Posterior cingulate gyrus (tissue), 11 donors: ENCODE measurements at regions not wholly inside any gene's neighbourhood (a gene's known extent, or its start where the extent isn't known, plus 50 kb on each side); places are given as distances from the start of the nearest gene placed in this dataset.
"Not testable (repeated sequence)": the region's sequence is repeated elsewhere in the genome, so short reads cannot be mapped to it uniquely, and the experiment has no call there.

ENCODE experiments used
- DNase-seq, 10 donors: peaks; one replicate each; pipeline versions ENCODE4 v3.0.0 to v3.0.0-alpha.2; 2020 to 2021; ENCODE audit warnings: mixed read lengths in 3 of 10
- intact Hi-C: fragments of 100-400 bp; cut with DNase I; formaldehyde crosslinking; loops from one replicate; pipeline ENCODE4 v1.15.1; 2023

DNA sequence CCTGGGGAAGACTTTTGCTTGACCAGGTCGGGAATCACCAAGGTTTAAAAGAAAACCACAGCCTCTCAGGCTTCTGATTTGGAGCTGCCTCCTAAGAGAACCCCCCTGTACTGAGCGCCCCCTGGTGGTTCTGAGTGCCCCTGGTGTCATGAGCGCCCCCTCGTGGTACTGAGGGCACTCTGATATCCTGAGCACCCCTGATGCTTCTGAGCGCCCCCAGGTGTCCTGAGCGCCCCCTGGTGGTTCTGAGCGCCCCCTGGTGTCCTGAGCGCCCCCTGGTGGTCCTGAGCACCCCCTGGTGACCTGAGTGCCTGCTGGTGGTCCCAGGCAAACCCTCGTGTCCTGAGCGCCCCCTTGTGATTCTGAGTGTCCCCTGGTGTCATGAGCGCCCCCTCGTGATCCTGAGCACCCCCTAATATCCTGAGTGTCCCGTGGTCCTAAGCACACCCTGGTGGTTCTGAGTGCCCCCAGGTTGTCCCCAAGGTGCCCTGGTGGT, 643.8 kb downstream of the TMEM121 start:
- intact Hi-C loops, result not testable (repeated sequence)
- peak in 1 of 10 donors; percentile 61 for DNase-seq

DNA sequence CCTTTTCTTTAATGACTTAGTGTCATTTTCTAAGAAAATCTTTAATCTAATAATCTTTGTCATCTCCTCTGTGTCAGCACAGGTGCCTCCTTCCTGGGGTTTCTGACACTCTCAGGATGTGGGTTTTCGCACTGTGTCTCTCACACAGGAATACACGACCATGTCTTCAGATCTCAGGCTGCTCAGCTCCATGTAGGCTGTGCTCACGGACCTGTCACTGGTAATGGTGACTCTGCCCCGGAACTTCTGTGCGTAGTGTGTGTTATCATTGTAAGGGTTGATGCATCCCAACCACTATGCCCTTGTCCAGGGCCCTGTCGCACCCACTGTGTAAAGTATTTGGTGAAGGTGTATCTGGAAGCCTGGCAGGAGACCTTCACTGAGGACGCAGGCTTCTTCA, 647.8 kb downstream of the TMEM121 start:
- DNase-seq, result no peak
- intact Hi-C loops, result no loop called here

DNA sequence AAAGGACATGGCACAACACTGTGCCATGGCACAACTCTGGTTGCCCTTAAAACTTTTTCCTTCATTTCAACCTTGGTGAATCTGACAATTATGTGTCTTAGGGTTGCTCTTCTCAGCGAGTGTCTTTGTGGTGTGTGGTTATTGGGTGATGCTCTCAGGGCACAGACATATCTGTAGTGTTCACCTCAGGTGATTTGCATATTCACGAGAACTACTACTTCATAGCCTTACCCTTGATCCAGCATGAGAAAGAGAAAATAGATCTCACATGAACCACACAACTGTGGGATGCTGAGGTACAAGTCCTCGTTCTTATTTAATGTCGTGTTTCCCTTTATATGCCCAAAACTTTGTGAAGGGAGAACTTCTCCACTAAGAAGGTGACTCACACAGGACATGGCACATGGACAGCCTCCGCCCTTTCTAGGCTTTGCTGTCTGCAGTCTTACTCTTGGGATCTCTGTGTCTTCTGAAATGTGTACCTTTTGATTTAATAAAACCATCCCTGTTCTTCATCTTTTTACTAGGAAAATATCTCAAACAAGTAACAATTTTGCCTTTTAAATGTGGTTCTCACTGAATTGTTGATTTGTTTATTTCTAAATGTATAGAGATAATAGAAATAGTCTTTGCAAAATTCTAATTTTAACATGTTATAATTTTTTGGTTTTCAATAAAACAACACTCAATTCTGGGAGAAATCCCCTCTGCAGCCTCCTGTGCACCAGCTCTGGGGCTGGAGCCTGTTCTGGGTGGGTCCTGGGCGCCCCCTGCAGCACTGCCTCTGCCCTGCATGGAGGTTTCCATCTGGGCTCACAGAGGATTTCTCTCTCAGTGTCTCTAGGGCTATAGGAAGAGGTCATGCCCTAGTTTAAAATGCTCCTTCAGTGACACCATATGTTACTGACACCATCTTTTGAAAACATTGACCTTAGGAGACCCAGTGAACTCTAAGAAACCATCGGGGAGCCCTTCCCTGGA, 651.2 kb downstream of the TMEM121 start:
- DNase-seq, intact Hi-C loops: not testable (repeated sequence)

DNA sequence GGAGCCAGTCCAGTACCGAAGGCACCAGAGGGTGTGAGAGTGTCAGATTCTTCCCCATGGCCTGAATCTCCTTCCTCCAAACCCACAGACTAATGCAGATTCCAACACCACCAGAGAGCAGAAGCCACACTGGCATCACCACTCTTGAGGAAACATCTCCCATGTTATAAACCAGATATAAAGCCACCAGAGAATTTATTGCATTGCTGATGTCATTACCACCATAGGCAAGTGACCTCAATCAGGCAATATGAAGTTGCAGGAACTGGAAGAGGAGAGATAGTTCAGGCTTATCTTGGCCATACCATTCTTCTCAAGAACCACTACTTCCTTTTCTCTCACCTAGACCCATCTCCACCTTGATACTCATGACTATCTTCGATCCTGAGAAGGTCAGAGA, 653.4 kb downstream of the TMEM121 start:
- intact Hi-C loops, result no loop called here
- DNase-seq, result no peak

DNA sequence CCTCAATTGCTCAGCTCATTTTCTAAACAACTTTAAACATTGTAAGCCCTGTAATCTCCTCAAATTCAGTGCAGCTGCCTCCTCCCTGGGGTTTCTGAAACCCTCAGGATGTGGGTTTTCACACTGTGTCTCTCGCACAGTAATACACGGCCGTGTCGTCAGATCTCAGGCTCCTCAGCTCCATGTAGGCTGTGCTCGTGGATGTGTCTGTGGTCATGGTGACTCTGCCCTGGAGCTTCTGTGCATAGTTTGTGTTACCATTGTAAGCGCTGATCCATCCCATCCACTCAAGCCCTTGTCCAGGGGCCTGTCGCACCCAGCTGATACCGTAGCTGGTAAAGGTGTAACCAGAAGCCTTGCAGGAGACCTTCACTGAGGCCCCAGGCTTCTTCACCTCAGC, 658.4 kb downstream of the TMEM121 start:
- DNase-seq, intact Hi-C loops: not testable (repeated sequence)

DNA sequence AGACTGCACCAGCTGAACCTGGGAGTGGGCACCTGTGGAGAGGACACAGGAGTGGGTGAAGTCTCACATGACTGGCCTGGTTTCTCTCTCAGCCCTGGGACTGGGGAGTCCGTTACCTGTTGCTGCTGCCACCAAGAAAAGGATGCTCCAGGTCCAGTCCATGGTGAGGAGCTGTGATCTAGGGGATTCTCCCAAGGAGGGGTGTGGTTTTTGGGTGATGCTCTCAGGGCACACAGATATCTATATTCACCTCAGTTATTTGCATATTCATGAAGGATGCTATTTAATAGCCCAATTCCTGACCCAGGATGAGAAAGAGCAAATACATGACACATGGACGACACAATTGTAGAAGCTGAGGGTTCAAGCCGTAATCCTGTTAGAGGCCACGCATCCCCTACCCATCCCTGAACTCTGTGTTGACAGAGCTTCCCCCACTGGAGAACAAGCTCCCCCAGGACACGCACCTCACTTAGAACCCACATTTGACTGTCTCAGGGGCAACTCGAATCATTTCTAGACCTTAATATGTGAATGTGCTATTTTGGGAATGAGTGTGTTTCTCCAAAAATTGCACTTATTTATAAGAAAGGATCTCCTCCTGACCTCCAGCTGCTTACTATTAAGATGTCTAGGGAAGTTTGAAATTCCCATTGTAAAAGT, 658.9 kb downstream of the TMEM121 start:
- DNase-seq, intact Hi-C loops: not testable (repeated sequence)

DNA sequence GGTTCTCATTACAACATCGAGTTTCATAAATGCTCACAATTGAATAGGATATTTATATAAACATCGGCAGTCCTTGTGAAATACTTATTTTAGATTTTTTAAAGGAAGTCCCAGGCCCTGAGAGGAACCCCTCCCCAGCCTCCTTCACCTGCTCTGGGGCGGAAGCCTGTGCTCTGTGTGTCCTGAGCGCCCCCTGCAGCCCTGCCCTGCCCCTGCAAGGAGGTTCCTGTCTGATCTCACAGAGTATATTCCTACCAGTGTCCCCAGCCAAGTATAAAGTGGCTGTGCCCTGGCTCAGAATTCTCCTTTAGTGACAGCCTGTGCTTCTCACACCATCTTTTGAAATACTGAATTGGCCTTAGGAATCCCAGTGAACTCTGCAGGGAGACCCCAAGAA, 659.5 kb downstream of the TMEM121 start:
- no peak for DNase-seq
- intact Hi-C loops, result no loop called here

DNA sequence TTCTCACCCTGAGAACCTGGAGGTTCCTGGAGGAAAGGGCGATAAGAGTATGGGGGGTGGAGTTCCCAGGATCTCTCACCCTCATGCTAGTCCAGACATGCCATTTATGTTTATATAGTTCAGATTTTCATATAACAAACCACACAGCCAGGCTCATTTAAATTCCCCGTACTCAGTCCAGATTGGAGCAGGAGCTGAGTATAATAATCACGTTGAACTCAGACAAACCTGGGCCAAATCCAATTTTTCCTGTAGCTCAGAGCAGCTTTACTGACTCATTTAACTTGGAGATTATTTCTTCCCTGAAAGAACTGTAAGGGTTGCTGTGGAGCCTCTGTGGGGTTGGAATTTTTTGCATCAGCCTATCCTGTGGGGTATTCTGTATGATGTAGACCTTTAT, 660.8 kb downstream of the TMEM121 start:
- intact Hi-C loops, result no loop called here
- no peak for DNase-seq

DNA sequence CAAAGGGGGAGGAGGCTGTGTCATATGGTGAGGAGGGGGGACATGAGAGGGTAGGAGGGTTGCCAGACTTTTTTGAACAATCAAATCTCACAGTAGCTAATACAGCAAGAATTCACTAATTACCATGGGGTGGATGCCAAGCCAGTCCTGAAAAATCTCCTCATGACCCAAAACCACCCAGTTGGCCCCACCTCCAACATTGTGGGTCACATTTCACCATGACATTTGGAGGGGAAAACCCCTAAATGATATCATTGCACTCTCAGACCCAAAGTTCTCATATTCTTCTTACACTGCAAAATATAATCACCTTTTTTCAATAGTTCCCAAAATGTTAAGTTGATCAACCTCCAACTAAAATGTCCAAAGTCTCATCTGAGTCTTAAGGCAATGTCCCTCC, 666.3 kb downstream of the TMEM121 start:
- DNase-seq, intact Hi-C loops: not testable (repeated sequence)

DNA sequence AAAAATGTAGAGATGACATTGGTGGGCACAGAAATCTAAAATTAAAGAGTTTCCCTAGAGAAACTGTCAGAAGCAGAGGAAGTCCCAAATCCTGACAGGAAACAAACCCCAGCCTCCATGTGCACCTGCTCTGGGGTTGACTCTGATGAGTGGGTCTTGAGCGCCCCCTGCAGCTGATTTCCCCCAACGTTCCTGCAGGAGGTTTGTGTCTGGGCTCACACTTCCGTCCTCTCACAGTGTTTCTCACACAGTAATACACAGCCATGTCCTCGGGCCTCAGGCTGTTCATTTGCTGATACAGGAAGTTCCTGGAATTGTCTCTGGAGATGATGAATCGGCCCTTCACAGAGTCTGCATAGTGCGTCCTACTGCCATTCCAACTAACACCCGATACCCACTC, 670.1 kb downstream of the TMEM121 start:
- intact Hi-C loops, DNase-seq: not testable (repeated sequence)

DNA sequence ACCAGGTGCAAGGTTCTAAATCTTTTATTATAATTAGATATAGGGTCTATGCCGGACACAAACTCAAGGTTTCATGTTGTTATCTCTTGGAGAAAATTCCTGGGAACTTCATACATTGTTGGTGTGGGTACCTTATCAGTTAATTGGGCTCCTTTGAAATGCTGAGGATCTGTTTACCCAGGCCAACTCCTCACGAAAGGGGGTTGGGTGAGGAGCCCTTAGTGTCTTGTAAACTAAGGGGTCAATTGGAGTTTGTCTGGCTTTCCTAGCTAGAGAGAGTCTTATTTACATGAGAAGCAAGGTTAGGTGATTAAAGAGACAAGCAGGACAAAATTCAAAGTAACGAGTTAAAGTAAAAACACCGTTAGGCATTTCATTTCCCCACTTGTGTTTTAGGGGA, 670.9 kb downstream of the TMEM121 start:
- intact Hi-C loops, DNase-seq: not testable (repeated sequence)

DNA sequence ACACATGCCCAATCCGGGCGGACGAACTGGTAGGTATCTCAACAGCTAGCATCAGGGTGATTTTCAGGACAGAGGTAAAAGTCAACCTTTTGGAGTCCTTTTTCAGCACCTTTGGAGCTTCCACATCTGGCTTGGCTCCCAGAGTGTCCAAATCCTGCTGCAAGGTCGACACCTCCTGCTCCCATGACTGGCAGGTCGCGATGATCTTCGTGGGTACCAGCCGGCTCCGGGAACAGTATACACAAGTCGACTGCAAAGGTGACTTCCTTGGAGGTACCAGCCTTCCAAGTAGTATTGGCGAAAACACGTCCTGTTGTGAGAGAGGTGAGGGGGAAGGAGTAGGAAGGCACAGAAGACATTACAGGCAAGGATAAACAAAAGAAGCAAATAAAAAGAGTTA, 672.7 kb downstream of the TMEM121 start:
- DNase-seq, result no peak
- intact Hi-C loops, result no loop called here

DNA sequence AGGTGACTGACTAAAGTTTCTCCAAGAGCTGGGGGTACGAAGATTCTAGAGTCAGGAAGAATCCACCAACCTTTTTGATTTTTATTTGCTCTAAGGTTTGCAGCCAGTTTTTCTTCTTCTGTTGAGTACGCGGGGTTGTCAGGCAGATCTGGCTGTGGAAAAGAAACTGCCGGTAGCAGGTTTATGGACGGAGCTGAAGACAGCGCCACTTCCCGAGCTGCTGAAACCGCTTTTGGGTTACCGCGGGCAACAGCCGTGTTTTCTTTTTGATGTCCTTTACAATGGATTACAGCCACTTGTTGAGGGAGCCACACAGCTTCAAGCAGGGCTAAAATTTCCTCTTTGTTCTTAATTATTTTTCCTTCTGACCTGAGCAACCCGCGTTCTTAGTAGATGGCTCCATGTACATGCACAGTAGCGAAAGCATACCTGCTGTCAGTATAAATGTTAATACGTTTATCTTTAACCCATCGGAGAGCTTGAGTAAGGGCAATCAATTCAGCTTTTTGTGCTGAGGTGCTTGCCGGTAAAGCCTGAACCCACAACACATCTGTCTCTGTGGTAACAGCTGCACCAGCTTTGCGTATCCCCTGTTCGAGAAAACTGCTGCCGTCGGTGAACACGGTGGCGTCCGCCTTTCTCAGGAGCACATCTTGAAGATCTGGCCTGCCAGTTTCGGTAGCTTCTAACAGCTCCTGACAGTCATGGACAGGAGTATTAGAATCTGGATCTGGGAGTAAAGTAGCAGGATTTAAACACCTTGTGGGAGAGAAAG, 674.3 kb downstream of the TMEM121 start:
- no peak for DNase-seq
- intact Hi-C loops, result no loop called here

DNA sequence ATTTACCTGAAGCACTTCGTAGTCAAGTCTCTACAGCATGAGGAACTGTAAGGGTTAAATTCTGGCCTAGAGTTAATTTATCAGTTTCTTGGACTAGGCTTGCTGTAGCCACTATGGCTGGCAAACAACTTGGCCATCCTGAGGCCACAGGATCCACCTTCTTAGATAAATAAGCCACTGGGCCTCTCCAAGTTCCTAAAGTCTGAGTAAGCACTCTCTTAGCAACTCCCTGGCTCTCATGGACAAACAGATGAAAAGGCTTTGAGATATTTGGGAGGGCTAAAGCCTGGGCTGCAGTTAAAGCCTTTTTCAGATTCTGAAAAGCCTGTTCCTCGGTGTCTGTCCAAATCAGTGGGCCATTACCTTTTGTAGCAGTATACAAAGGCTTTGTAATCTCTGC, 675.0 kb downstream of the TMEM121 start:
- DNase-seq, result no peak
- intact Hi-C loops, result no loop called here

DNA sequence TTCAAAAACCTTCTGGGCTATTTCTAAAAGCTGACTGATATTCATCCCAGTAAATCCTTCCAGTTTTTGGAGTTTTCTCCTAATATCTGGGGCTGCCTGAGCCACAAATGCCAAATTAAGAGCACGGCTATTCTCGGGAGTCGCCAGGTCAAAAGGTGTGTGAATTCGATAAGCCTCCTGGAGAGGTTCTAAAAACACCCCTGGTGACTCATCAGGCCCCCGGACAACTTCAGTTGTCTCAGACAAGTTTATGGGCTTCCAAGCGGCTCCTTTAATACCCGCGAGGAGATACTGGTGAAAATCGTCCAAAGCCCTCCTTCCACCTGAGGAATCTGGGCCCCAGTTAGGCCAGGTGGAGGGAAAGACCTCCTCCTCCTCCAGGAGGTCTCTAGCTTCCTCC, 677.1 kb downstream of the TMEM121 start:
- intact Hi-C loops, result no loop called here
- no peak for DNase-seq

DNA sequence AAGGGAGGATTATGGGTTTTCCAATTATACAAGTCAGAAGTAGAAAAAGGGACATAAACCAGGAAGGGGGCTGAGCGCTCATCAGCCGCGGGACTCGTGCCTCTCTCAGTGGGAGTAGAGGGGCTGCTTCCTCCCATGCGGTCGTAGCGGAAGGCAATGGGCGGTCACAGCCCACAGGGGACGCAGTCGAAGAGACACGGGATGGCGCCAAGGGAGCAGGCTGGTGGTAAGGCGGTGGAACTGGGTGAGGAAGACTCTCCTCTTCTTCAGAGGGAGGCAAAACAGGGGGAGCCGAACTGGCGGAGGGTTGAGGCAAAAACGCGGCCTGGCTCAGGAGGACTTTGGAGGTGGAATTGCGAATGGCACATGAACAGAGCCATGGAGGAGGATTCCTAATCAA, 677.7 kb downstream of the TMEM121 start:
- DNase-seq, result no peak
- intact Hi-C loops, result no loop called here

DNA sequence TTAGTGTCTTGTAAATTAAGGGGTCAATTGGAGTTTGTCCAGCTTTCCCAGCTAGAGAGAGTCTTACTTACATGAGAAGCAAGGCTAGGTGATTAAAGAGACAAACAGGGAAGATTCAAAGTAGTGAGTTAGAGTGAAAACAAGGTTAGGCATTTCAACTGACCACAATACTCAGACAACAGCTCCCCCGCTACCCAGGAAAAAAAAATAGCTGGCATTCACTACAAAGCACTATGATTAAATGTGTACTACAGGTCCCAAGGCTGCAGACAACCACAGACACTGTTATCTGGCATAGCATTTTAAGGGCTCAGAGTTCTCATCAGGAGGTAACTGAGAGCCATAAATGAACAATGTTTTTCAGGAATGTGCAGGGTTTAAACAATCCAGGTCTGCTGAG, 680.9 kb downstream of the TMEM121 start:
- intact Hi-C loops, result no loop called here
- no peak for DNase-seq

DNA sequence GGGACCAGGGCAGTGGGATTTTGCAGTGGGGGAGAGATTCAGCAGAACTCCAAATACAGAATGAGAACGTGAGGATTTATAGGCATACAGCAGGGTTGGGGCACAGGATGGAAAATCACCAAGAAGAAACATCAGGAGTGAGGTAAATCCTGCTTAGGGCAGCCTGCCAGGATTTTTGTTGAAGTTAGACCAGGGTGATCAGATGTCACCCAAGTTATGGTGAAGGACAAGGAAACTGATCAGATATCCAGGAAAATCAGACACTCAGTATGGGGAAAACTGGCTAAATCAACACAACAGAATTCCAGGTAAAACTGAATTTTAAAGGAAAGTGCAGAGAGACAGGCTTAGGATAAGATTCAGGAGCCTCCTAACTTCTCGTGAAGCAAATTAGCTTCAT, 682.4 kb downstream of the TMEM121 start:
- intact Hi-C loops, result no loop called here
- DNase-seq, result no peak

DNA sequence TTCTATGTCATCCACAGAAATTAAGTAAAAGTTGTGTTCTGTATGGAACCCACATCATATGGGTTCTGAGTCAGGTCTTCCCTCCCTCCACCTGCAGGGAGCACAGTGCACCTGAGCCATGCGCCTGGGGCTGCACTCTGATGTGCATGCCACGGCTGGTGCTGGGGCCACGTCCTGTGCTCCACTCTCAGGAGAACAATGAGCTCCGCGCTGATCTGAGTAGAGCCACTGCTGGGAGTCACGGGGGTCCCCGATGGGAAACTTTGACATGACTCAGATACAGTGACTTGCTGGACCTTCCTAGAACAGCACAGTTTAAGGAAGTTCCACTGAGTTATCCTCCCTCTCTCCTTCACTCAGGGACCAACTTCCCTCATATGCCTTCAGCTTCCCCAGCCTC, 683.4 kb downstream of the TMEM121 start:
- intact Hi-C loops, result no loop called here
- DNase-seq, result no peak

DNA sequence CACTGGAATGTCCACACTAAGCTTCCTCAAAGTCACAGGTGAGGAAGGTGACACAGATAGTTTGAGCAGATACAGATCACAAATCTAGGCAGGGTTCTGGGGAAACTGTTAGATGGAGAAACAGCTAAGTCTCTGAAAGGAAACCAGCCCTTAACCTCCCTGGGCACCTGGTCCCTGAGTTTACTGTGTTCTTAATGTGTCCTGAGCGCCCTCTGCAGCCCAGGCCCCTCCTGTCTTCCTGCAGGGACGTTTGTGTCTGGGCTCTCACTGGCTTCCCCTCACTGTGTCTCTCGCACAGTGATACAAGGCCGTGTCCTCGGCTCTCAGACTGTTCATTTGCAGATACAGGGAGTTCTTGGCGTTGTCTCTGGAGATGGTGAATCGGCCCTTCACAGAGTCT, 684.3 kb downstream of the TMEM121 start:
- intact Hi-C loops, result no loop called here
- no peak for DNase-seq

DNA sequence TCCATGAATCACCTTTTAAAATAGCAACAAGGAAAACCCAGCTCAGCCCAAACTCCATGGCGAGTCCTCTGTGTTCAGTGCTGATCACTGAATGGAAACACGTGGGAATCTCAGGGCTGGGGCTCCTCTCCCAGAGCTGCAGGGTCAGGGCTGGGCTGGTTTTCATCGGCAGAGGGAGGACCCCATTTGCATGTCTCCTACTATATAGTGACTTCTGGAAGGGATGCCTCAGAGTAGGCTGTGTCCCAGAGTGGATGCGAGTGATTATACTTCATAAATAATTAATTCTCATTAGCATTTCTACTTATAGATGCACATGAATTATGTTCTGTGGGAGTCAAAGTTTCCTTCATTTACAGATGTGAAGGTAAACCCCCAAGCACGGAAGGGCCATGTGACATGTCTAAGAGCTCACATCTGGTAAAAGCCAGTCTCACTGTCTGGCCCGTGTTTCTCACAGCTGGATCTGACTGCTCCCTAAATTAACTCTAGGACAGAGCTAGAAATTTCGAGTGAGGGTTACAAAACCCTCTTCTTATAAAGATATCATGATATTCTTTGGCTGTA, 685.0 kb downstream of the TMEM121 start:
- no peak for DNase-seq
- intact Hi-C loops, result no loop called here
